ENCODE measurements at regions not wholly inside any gene's neighbourhood (a gene's known extent, or its start where the extent isn't known, plus 50 kb on each side); places are given as distances from the start of the nearest gene placed in this dataset.

DNA sequence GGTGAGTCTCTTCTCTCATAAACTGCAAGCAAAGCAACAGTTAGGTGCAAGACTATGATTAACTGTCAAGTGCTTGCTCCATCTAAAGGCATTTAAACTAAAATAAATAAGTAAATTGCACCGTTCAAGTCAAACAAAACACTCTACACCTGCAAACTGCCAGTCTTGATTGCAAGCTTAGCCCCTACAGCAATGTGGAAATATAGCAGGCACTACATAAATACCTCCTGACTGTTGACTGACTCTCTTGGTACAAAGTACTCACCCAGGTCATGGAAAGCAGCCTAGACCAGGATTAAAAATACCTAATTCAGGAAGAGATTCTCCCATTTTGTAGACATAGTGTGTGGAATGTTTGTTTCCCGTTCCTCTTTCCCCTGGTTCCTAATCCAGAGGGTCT lies 176.6 kb upstream of the KLHL29 start:
- CTCF ChIA-PET, result no interaction called here
- RAD21 ChIA-PET (ENCODE audit: low non-redundant PET in 1 of 2, low total read pairs in 2 of 2, uncharacterized antibody in 2 of 2, unreplicated experiment in 2 of 2), result no interaction called here

GRCh38 chr2:23209059-23209458 lies 175.9 kb upstream of the KLHL29 start:
- Histone ChIP-seq H3K27ac (ENCODE audit: low read depth, low read length) (no peak overlapping the region), H2AFZ (ENCODE audit: low read depth, low read length, poor library complexity, severe bottlenecking) (no peak overlapping the region), H4K20me1 (ENCODE audit: insufficient read depth) (no peaks in the 10 kb centered on the region), H3K4me2 (ENCODE audit: low read length) (no peak overlapping the region), H3K4me1 (ENCODE audit: control insufficient read depth in 1 of 2, insufficient read depth in 2 of 2, low read length in 2 of 2) (no peaks in the 10 kb centered on the region), H3K36me3 (ENCODE audit: control insufficient read depth in 1 of 2, insufficient read depth in 2 of 2, low read length in 2 of 2) (no peaks in the 10 kb centered on the region), H3K27me3 (ENCODE audit: insufficient read depth, low read length) (peaks cover 32% of the 10 kb centered on the region; the same call in 1 of the 2 replicates), H3K9me3 (ENCODE audit: control insufficient read depth in 1 of 2, insufficient read depth in 1 of 2, low read depth in 1 of 2, low read length in 2 of 2) (no peaks in the 10 kb centered on the region), H3K9ac (ENCODE audit: low read length) (no peak overlapping the region), H3K9me2 (ENCODE audit: insufficient read depth) (no peaks in the 10 kb centered on the region), H3K79me2 (ENCODE audit: insufficient read depth, low read length) (no peaks in the 10 kb centered on the region), H3K4me3 (replicated peaks in 1 of 2; ENCODE audit: low read depth in 1 of 2, low read length in 2 of 2) (no peak overlapping the region)
- no peak for ATAC-seq
- intact Hi-C loops (cut with micrococcal nuclease), result no loop called here
- ChIA-PET RAD21 (ENCODE audit: low non-redundant PET in 1 of 2, low total read pairs in 2 of 2, uncharacterized antibody in 2 of 2, unreplicated experiment in 2 of 2) (no interaction called here), POLR2A (no interaction called here), CTCF (no interaction called here)
- no peak for DNase-seq (ENCODE audit: low read depth, low spot score)
- BruUV-seq (replicated peaks), result no TSS peak
- TF ChIP-seq EZH2phosphoT487 (IDR thresholded peaks at IDR 0.05; ENCODE audit: borderline replicate concordance), result no peak
- TF ChIP-seq EGR1 (IDR thresholded peaks at IDR 0.05; ENCODE audit: low read depth), result no peak
- TF ChIP-seq, protein P1, sequence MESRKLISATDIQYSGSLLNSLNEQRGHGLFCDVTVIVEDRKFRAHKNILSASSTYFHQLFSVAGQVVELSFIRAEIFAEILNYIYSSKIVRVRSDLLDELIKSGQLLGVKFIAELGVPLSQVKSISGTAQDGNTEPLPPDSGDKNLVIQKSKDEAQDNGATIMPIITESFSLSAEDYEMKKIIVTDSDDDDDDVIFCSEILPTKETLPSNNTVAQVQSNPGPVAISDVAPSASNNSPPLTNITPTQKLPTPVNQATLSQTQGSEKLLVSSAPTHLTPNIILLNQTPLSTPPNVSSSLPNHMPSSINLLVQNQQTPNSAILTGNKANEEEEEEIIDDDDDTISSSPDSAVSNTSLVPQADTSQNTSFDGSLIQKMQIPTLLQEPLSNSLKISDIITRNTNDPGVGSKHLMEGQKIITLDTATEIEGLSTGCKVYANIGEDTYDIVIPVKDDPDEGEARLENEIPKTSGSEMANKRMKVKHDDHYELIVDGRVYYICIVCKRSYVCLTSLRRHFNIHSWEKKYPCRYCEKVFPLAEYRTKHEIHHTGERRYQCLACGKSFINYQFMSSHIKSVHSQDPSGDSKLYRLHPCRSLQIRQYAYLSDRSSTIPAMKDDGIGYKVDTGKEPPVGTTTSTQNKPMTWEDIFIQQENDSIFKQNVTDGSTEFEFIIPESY (IDR thresholded peaks at IDR 0.05; ENCODE audit: extremely low read depth, insufficient replicate concordance, low read length), result no peak
- no peak for TF ChIP-seq JUND (IDR thresholded peaks at IDR 0.05)
- no peak for TF ChIP-seq TCF7L2 (IDR thresholded peaks at IDR 0.05; ENCODE audit: borderline replicate concordance, extremely low read depth, insufficient read depth, insufficient read length)
- TF ChIP-seq ZNF274 (IDR thresholded peaks at IDR 0.05; ENCODE audit: low read depth, low read length), result no peak
- no peak for TF ChIP-seq SIN3A (IDR thresholded peaks at IDR 0.05; ENCODE audit: low read depth)
- no peak for TF ChIP-seq FOSL1 (IDR thresholded peaks at IDR 0.05; ENCODE audit: low read depth)
- no peak for TF ChIP-seq CBX3 (IDR thresholded peaks at IDR 0.05; ENCODE audit: low read depth)
- TF ChIP-seq CEBPB (IDR thresholded peaks at IDR 0.05; ENCODE audit: low read depth), result no peak
- no peak for TF ChIP-seq YY1 (IDR thresholded peaks at IDR 0.05; ENCODE audit: extremely low read depth, insufficient replicate concordance, low read depth, low read length)
- no peak for TF ChIP-seq SP1 (IDR thresholded peaks at IDR 0.05; ENCODE audit: low read depth)
- TF ChIP-seq POLR2A (IDR thresholded peaks at IDR 0.05; ENCODE audit: borderline replicate concordance, extremely low read depth, insufficient read depth, insufficient read length), result no peak
- TF ChIP-seq ZFX (IDR thresholded peaks at IDR 0.05), result no peak
- no peak for TF ChIP-seq ELF1 (IDR thresholded peaks at IDR 0.05; ENCODE audit: borderline replicate concordance, low read depth)
- TF ChIP-seq POLR2AphosphoS5 (IDR thresholded peaks at IDR 0.05; ENCODE audit: low read depth, low read length), result no peak

More for the DNA sequence above, 176.6 kb upstream of the KLHL29 start:
- POLR2A ChIA-PET, result no interaction called here
- Histone ChIP-seq H3K9me2 (ENCODE audit: insufficient read depth) (no peaks in the 10 kb centered on the region), H3K27ac (ENCODE audit: low read depth, low read length) (no peak overlapping the region), H3K4me2 (ENCODE audit: low read length) (no peak overlapping the region), H3K36me3 (ENCODE audit: control insufficient read depth in 1 of 2, insufficient read depth in 2 of 2, low read length in 2 of 2) (no peaks in the 10 kb centered on the region), H4K20me1 (ENCODE audit: insufficient read depth) (no peaks in the 10 kb centered on the region), H3K9me3 (ENCODE audit: control insufficient read depth in 1 of 2, insufficient read depth in 1 of 2, low read depth in 1 of 2, low read length in 2 of 2) (no peaks in the 10 kb centered on the region), H3K4me1 (ENCODE audit: control insufficient read depth in 1 of 2, insufficient read depth in 2 of 2, low read length in 2 of 2) (no peaks in the 10 kb centered on the region), H3K27me3 (ENCODE audit: insufficient read depth, low read length) (peaks cover 32% of the 10 kb centered on the region; the same call in 1 of the 2 replicates), H3K4me3 (replicated peaks in 1 of 2; ENCODE audit: low read depth in 1 of 2, low read length in 2 of 2) (no peak overlapping the region), H3K9ac (ENCODE audit: low read length) (no peak overlapping the region), H3K79me2 (ENCODE audit: insufficient read depth, low read length) (no peaks in the 10 kb centered on the region), H2AFZ (ENCODE audit: low read depth, low read length, poor library complexity, severe bottlenecking) (no peak overlapping the region)
- no TSS peak for BruUV-seq (replicated peaks)
- intact Hi-C loops (cut with micrococcal nuclease), result no loop called here
- DNase-seq (ENCODE audit: low read depth, low spot score) (no peak), ATAC-seq (no peak)
- TF ChIP-seq YY1 (IDR thresholded peaks at IDR 0.05; ENCODE audit: extremely low read depth, insufficient replicate concordance, low read depth, low read length), result no peak
- TF ChIP-seq, protein P1 (IDR thresholded peaks at IDR 0.05; ENCODE audit: extremely low read depth, insufficient replicate concordance, low read length), result no peak
- TF ChIP-seq POLR2AphosphoS5 (IDR thresholded peaks at IDR 0.05; ENCODE audit: low read depth, low read length), result no peak
- no peak for TF ChIP-seq ZFX (IDR thresholded peaks at IDR 0.05)
- no peak for TF ChIP-seq RAD21 (IDR thresholded peaks at IDR 0.05; ENCODE audit: low read depth)
- TF ChIP-seq EGR1 (IDR thresholded peaks at IDR 0.05; ENCODE audit: low read depth), result no peak
